ENCODE measurements at regions not wholly inside any gene's neighbourhood (a gene's known extent, or its start where the extent isn't known, plus 50 kb on each side); places are given as distances from the start of the nearest gene placed in this dataset.
"Not testable (repeated sequence)": the region's sequence is repeated elsewhere in the genome, so short reads cannot be mapped to it uniquely, and the experiment has no call there.

- TF ChIP-seq, protein P1, sequence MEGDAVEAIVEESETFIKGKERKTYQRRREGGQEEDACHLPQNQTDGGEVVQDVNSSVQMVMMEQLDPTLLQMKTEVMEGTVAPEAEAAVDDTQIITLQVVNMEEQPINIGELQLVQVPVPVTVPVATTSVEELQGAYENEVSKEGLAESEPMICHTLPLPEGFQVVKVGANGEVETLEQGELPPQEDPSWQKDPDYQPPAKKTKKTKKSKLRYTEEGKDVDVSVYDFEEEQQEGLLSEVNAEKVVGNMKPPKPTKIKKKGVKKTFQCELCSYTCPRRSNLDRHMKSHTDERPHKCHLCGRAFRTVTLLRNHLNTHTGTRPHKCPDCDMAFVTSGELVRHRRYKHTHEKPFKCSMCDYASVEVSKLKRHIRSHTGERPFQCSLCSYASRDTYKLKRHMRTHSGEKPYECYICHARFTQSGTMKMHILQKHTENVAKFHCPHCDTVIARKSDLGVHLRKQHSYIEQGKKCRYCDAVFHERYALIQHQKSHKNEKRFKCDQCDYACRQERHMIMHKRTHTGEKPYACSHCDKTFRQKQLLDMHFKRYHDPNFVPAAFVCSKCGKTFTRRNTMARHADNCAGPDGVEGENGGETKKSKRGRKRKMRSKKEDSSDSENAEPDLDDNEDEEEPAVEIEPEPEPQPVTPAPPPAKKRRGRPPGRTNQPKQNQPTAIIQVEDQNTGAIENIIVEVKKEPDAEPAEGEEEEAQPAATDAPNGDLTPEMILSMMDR (IDR thresholded peaks at IDR 0.05 in 4 of 5, conservative IDR thresholded peaks at IDR 0.05 in 1 of 5), result not testable (repeated sequence)
- not testable (repeated sequence) for TF ChIP-seq POLR2A (IDR thresholded peaks at IDR 0.05)
Observed at GRCh38 chr1:117717980-117718379, 112.1 kb downstream of the TENT5C start.

Measured in gastrocnemius medialis (tissue), 4 donors.